GM19372 (cell line): ENCODE measurements at regions not wholly inside any gene's neighbourhood (a gene's known extent, or its start where the extent isn't known, plus 50 kb on each side); places are given as distances from the start of the nearest gene placed in this dataset.

Experiments
- ATAC-seq: cut with Tn5 transposase; IDR thresholded peaks from one replicate; pipeline ENCODE4 v1.9.1; 2021; ENCODE audit warnings: mild to moderate bottlenecking, low read depth, moderate library complexity; ENCODE audit not compliant: unreplicated experiment

DNA sequence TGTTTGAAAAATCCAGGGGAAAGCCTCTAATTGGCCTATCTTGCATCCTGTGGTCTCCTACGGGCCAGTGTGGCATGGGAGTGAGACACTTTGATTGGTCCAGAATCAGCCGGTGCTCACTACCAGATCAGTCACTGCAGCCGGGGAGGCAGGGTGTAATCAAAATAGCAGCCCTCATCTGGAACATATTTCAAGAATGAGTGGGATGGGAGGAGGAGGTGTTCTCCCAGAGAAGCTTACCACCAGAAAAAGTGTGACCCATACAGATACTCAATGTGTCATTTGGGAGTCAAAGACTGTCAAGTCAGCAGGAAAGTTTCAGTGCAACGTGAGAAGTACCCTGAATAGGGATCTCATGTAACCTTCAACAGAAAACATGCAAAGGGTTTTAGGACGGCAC, 393.9 kb upstream of the SLC14A2 start:
- no peak for ATAC-seq

DNA sequence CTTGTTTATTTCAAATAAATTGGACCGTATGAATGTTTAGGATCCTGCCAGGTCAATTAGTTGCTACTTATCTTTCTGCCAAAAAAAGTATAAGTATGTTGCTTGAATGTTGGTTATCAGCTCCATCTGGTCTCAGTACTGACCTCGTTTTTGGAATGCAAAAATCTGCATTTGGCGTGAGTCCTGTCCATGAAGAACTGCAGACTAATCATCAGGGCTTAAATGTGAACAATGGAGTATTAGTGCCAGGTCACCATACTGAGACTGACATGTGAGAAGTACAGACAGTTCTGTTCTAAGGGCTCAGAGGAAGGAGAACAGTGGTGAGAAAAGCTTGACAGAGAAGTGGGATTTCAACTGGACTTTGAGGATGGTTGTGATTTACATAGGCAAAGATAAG, 393.1 kb upstream of the SLC14A2 start:
- no peak for ATAC-seq

DNA sequence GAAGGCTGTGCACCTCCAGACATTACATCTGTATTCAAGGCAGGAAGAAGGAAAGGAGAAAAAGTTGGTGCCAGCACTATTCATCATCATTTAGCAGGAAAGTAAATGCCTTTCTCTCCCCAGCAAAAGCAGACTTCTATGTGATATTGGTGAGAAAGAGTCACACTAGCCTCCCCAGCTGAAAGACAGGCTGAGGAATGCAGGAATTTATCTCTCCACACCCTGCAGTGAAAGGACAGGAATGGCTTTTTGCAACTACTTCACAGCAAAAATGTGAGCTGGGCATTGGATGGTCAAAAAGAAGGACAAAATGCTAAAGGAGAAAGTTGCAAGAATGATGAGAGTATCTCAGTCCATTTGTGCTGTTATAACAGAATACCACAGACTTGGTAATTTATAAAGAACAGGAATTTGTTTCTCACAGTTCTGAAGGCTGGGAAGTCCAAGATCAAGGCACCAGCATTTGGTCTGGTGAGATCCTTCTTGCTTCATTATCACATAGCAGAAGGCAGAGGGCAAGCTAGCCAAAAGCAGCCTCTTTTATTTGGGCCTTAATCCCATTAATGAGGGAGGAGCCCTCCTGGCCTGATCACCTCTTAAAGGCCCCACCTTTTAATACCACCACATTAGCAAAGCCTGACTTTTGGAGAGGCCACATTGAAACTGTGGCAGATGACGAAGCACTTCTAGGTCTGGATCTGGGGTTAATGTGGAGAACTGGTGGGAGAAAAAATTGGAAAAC, 388.1 kb upstream of the SLC14A2 start:
- no peak for ATAC-seq

DNA sequence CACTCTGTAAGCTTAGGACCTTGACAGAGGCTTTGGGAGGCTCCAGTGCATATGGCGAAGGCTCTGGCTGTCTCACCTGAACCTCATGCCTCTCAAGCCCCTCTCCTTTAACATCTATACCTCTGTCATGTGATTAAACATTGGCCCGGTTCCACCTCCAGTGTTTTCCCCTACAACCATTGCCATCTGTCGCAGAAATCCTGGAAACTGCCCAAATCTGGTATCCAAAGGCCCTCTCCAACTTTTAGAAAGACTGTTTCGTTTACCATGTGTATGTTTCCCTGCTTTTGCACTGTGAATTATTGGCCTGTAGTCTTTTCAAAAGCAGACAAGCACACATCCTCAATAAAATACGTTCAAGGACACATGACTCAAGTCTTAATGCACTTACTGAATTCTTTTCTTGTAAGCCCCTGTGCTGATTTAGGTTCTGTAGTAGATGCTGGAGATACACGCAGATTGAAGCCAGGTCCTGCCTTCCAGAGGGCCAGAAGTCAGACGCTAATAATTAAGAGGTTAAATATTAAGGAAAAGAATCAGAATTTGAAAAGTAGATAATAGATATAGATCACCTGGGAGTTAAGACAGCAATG, 386.4 kb upstream of the SLC14A2 start:
- ATAC-seq = no peak

DNA sequence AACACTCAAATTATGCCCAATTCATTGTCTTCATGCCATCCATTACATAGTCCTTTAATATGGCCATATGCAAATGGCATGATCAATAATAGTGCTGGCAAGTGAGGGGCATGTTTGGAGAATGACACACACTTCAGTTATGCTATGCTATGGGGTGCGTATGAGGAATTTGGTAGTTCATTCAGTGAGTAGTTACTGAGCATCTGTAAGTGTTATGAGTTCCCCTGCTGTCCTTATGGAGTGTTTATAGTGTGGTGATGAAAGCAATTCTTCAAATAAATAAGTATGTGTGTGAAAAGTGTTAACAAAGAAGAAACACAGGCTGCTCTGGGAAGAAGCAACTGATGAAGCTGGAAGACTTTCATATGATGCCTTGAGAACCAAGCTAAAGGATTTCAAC, 383.7 kb upstream of the SLC14A2 start:
- ATAC-seq = no peak

GRCh38 chr18:45232061-45232460, 383.2 kb upstream of the SLC14A2 start:
- ATAC-seq = no peak

DNA sequence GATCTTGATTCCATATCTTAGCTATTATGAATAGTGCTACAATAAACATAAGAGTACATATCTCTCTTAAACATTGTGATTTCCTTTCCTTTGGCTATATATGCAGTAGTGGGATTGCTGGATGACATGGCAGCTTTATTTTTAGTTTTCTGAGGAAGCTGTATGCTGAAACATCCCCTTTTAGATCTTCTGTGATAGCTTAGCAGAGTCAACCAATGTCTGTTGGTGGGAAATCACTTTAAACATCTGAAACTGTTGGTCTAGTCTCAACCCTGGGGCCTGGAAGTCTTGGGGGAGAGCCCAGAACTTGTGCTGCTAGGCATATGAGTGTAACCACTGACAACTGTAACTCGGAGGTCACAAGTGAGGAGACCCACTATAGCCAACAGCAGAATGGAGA, 378.6 kb upstream of the SLC14A2 start:
- no peak for ATAC-seq

- no peak for ATAC-seq
These were observed 377.8 kb upstream of the SLC14A2 start for GRCh38 chr18:45237343-45238098.

GRCh38 chr18:45241271-45241670, 374.0 kb upstream of the SLC14A2 start:
- ATAC-seq = no peak

GRCh38 chr18:45241982-45242565, 373.2 kb upstream of the SLC14A2 start:
- ATAC-seq = no peak

GRCh38 chr18:45243340-45244110, 371.8 kb upstream of the SLC14A2 start:
- no peak for ATAC-seq

DNA sequence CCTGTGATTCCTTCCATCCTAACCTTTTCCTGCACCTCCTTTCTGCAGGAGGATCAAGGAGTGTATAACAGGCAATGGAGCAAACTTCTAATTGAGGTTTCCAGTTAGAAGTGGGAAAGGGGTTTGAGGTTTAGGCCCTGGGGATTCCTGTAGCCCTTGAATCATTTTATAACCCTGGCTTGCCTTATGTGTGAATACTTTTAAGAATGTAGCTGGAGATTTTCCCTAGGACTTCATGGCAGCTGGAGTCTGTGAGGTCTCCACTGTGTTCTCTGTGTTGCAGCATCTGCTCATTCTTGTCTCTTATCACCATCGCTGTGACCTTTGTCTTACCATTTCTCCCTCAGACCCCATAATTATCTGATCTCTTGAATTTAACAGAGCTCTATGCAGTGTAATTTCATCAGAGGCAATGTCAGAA, 370.2 kb upstream of the SLC14A2 start:
- ATAC-seq = no peak

- ATAC-seq = no peak
These were observed 366.9 kb upstream of the SLC14A2 start for GRCh38 chr18:45248240-45248903.

DNA sequence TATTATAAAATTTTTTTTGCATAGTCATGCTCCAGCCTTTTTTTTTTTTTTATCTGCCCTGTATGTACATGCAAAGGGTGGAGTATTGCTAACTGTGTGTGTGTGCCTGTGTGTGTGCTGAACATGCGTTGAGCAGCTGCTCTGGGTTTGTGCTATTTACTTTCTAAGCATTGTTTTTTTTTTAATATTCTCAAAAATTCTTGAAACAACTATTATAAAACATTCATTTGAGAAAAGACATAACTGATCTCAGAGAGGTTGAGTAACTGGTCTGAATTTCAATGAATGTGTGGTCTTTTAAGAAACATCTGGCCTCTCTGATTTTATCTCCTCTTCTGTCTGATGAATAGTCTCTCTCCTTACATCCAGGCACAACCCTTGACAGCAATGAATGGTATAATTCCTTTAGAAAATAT, 366.0 kb upstream of the SLC14A2 start:
- no peak for ATAC-seq

DNA sequence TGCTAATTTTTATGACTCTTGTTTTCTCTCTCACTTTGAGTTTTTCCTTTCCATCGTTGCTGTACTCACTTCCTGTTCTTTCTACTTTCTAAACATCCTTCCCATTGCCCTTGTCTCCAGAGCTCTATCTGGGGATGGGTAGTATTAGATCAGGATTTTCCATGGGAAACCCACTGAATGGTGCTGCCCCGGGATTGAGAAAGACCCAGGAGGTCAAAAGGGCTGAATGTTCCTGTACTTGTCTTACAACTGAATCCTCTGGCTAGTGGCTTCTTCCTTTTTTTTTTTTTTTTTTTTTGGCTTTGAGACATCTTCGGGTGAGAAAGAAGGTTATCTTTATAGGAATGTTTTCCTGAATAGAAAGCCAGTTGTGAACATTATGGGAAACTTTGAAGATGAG, 364.8 kb upstream of the SLC14A2 start:
- no peak for ATAC-seq

- no peak for ATAC-seq
These were observed 364.0 kb upstream of the SLC14A2 start for GRCh38 chr18:45251236-45251635.

- ATAC-seq = no peak
These were observed 362.8 kb upstream of the SLC14A2 start for GRCh38 chr18:45252474-45252873.

- ATAC-seq = no peak
These were observed 362.2 kb upstream of the SLC14A2 start for GRCh38 chr18:45253056-45253565.

DNA sequence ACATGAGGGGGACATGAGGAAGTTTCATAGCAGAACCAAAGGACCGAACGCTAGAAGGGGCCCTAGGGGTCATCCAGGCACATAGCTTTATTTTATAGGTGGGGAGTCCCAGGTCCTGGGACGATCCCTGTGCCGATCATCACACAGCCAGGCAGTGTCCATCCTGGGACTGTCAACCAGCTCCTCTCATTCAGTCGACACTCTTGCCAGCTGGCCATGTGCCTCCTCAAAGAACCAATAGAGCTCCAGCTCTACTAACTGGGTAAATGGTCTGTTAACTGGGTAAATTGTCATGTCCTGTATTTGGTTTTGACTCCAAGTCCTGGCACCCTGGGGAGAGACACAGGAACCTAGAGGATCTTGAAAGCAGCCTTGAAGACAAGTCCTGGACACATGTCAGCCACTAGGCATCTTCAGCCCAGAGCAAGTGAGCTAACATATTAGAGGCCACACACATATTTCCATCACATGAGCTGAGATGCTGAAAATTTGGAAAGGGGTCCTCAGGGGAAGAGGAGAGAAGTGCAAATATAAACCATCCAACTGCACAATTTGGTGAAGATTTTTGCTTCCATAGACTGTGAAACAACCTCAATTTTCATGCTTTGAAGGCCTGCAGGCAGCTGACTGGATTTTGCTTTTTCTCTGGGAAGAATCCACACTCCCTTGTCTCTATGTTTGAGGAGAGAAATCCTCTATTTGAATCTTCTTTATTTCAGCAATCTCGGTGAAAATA, 361.1 kb upstream of the SLC14A2 start:
- ATAC-seq = no peak
